ENCODE measurements at regions not wholly inside any gene's neighbourhood (a gene's known extent, or its start where the extent isn't known, plus 50 kb on each side); places are given as distances from the start of the nearest gene placed in this dataset.

DNA sequence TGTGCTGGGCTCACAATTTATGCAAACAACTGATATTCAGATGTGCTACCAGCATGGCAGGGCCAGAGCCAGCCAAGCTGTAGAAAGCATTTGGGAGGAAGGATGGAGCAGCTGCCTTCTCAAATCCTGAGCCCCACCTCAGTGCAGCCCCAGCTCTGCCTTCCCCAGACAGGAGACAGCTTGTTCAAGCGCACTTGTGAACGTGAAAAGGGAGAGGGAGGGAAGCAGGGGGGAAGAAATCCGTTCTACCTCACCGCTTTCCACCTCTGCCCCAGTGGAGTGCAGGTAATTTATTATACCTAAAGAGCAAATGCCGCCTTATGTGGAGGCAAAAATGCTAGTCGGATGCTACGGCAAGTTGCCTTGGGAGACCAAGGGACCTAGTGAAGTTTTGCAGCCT lies 66.0 kb upstream of the SLC14A2 start:
- peak; percentile 87 for DNase-seq

DNA sequence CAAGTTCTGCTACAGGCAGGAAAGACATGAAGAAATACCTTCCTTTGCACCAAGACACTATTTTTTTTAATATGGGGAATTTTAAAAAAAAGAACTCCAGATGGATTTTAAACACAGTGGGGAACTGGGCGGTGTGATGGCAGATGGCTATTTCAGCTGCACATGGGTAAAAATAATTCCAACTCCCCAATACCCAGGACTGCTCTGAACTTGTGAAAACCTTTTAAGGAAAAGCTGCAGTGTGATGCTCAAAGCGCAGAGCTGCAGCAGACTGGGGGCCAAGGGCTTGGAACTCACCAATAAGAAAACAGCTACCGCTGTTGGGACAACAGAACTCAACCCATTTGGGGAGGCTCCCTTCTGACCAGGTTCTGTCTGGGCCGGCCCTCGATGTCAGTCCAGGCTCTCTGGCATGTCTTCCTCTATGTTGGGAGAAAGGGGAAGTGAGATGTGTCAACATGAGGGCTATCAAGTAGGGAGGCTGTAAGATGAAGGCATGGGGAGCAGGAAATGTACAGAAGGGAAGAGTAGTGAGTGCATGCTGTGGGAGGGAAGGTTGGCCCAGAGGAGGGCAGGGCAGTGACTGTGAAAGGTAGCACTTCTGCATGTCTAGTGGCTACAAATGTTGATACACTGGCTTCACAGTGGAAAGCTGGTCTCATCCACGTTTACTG lies 64.0 kb upstream of the SLC14A2 start:
- DNase-seq: peak; percentile 85

- no peak for DNase-seq
Observed at GRCh38 chr18:45553723-45554388, 61.4 kb upstream of the SLC14A2 start.

DNA sequence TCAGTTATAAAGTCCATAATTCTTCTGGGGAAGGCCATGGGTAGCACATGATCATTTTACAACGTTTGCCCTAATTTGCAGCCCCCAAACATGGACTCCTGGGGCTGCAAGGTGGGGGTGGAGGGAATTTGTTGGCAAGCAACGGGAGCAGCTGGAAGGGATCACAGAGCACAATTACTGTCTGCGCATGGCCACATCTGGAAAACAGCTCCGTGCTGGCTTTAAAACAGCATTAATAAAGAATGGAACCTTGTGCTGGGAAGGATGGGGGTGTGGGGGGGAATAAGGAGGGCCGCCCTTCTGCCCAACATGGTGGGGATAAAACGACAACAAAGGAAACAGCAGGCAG lies 60.9 kb upstream of the SLC14A2 start:
- DNase-seq: no peak

- no peak for DNase-seq
Observed at GRCh38 chr18:45556222-45556621, 59.1 kb upstream of the SLC14A2 start.

DNA sequence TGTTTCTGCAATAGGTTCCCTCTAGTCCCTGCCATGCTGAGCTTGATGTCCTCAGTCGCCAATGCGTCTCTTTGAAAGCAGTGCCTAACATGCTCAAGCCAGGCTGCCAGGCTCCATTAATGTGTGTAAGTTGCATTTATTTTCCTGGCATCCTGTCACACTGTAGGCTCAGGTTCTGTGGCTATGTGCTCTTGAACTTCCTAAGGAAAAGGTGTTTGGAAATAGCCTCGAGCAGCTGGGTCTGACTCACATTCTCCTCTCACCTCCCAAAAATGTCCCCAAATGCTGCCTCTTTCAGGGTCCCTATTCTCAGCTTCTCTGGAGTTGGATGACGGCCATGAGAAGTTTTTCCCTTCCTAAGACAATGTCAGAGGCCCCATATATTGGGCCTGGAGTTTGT lies 58.0 kb upstream of the SLC14A2 start:
- DNase-seq: no peak

DNA sequence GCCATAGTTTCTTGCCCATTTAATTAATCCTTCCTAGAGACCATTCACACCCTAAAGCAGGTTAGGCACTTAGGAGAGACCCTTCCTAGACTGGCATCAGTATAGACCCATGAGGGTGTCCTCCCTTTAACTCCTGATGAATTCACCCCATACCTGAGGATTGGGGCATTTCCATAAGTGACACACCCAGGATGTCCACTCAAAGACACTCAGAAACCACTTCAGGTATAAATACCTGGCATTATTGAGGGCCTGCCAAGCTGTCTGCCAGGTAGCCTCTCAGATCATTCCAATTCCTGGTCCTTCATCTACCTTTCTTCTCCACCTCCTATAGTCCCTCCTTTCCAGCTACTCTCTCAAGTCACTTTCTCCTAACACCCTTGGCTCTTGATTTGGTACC lies 57.5 kb upstream of the SLC14A2 start:
- no peak for DNase-seq

- no peak for DNase-seq
Observed at GRCh38 chr18:45559258-45559657, 56.0 kb upstream of the SLC14A2 start.

GRCh38 chr18:45560870-45561269 lies 54.4 kb upstream of the SLC14A2 start:
- DNase-seq: no peak

- no peak for DNase-seq
Observed at GRCh38 chr18:45562567-45563479, 52.5 kb upstream of the SLC14A2 start.

- peak; percentile 8 for DNase-seq
Observed at GRCh38 chr18:45565280-45565970, 49.9 kb upstream of the SLC14A2 start.

Data from NCI-H2171 treated with DMSO at 0.1 percent for 48 hours (cell line).